Hepatocyte (in vitro differentiated cells): ENCODE measurements at regions not wholly inside any gene's neighbourhood (a gene's known extent, or its start where the extent isn't known, plus 50 kb on each side); places are given as distances from the start of the nearest gene placed in this dataset.

Experiments used
- DNase-seq: peaks from one replicate; pipeline ENCODE4 v3.0.0-alpha.2; 2016; ENCODE audit warnings: low spot score
- H2AFZ ChIP-seq: fragments of 200-600 bp; sonication (generic); 2 replicates; pipeline ENCODE4 v1.6.0; 2016; ENCODE audit warnings: antibody characterized with exemption, mild to moderate bottlenecking
- H3K27ac ChIP-seq: fragments of 200-600 bp; sonication (generic); 2 replicates; pipeline ENCODE4 v1.5.1; 2016; ENCODE audit warnings: mild to moderate bottlenecking
- H3K27me3 ChIP-seq: fragments of 200-600 bp; sonication (generic); 2 replicates; pipeline ENCODE4 v1.6.1; 2016
- H3K36me3 ChIP-seq: fragments of 200-600 bp; sonication (generic); replicated peaks from 2 replicates; pipeline ENCODE4 v1.5.1; 2016; ENCODE audit warnings: low read depth; ENCODE audit not compliant: insufficient read depth
- H3K4me1 ChIP-seq: fragments of 200-600 bp; sonication (generic); 2 replicates; pipeline ENCODE4 v1.5.1; 2016; ENCODE audit warnings: mild to moderate bottlenecking, moderate library complexity; ENCODE audit not compliant: insufficient read depth
- H3K4me2 ChIP-seq: fragments of 200-600 bp; sonication (generic); 2 replicates; pipeline ENCODE4 v1.6.0; 2016
- H3K4me3 ChIP-seq: fragments of 200-600 bp; sonication (generic); 2 replicates; pipeline ENCODE4 v1.5.1; 2016; ENCODE audit warnings: mild to moderate bottlenecking
- H3K79me2 ChIP-seq: fragments of 200-600 bp; sonication (generic); 2 replicates; pipeline ENCODE4 v1.6.0; 2017; ENCODE audit warnings: mild to moderate bottlenecking
- H3K9me2 ChIP-seq: fragments of 200-600 bp; sonication (generic); replicated peaks from 2 replicates; pipeline ENCODE4 v1.6.0; 2017; ENCODE audit warnings: mild to moderate bottlenecking; ENCODE audit not compliant: insufficient read depth
- H3K9me3 ChIP-seq: fragments of 200-600 bp; sonication (generic); 2 replicates; pipeline ENCODE4 v1.5.1; 2016; ENCODE audit warnings: low read depth, mild to moderate bottlenecking
- H4K20me1 ChIP-seq: fragments of 200-600 bp; sonication (generic); 2 replicates; pipeline ENCODE4 v1.6.0; 2016; ENCODE audit warnings: mild to moderate bottlenecking; ENCODE audit not compliant: insufficient read depth, poor library complexity, severe bottlenecking
- EZH2 ChIP-seq: fragments of 200-600 bp; sonication (generic); IDR thresholded peaks from 2 replicates; pipeline ENCODE4 v1.6.1; 2016; ENCODE audit warnings: antibody characterized with exemption, mild to moderate bottlenecking, borderline replicate concordance
- EZH2phosphoT487 ChIP-seq: fragments of 200-600 bp; sonication (generic); IDR thresholded peaks from one replicate; pipeline ENCODE4 v1.6.1; 2018; ENCODE audit warnings: antibody characterized with exemption, mild to moderate bottlenecking, low read depth, moderate library complexity; ENCODE audit not compliant: unreplicated experiment, severe bottlenecking
- WGBS: methylation state at CpG from one replicate; pipeline ENCODE4 v1.1.6; 2016; ENCODE audit warnings: low lambda C conversion rate; ENCODE audit errors: missing lambda C conversion rate; 5-methylcytosine and 5-hydroxymethylcytosine counted together
- TF ChIP-seq, protein P1 (sequence below): fragments of 200-600 bp; sonication (generic); IDR thresholded peaks from 2 replicates; pipeline ENCODE4 v1.5.1; 2016; ENCODE audit warnings: antibody characterized with exemption, mild to moderate bottlenecking; ENCODE audit not compliant: poor library complexity

DNA sequence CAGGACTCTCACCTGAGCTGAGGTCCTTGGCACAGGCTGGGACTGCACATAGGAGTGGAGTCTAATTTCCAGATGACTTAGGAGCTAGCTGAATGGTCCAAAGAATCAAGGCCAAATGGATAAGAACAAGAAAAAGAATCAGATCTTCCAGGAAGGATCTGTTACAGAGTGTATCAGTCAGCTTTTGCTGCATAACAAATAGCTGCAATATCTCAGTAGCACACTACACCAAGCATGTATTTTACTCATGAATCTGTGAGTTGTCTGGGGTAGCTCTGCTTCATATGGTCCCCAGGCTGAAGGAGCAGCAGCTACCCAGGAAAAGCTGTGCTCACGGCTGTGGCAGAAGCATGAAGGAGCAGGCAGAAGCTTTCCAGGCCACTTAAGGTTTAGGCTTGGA lies 60.6 kb upstream of the LOXL4 start:
- Histone ChIP-seq H2AFZ (no peak overlapping the region), H3K79me2 (no peaks in the 10 kb centered on the region), H3K9me2 (no peaks in the 10 kb centered on the region), H4K20me1 (no peaks in the 10 kb centered on the region), H3K27ac (no peak overlapping the region), H3K36me3 (no peaks in the 10 kb centered on the region), H3K4me1 (peaks cover 6% of the 10 kb centered on the region), H3K4me2 (no peak overlapping the region), H3K9me3 (no peaks in the 10 kb centered on the region), H3K4me3 (no peak overlapping the region), H3K27me3 (no peaks in the 10 kb centered on the region)
- no peak for DNase-seq
- WGBS, result 100% methylated on average over 1 of the region's 1 CpG
- TF ChIP-seq EZH2 (no peak), EZH2phosphoT487 (no peak)
- TF ChIP-seq, protein P1, sequence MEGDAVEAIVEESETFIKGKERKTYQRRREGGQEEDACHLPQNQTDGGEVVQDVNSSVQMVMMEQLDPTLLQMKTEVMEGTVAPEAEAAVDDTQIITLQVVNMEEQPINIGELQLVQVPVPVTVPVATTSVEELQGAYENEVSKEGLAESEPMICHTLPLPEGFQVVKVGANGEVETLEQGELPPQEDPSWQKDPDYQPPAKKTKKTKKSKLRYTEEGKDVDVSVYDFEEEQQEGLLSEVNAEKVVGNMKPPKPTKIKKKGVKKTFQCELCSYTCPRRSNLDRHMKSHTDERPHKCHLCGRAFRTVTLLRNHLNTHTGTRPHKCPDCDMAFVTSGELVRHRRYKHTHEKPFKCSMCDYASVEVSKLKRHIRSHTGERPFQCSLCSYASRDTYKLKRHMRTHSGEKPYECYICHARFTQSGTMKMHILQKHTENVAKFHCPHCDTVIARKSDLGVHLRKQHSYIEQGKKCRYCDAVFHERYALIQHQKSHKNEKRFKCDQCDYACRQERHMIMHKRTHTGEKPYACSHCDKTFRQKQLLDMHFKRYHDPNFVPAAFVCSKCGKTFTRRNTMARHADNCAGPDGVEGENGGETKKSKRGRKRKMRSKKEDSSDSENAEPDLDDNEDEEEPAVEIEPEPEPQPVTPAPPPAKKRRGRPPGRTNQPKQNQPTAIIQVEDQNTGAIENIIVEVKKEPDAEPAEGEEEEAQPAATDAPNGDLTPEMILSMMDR, result no peak

GRCh38 chr10:98328163-98328562 lies 60.2 kb upstream of the LOXL4 start:
- TF ChIP-seq, protein P1, result no peak
- TF ChIP-seq EZH2phosphoT487 (no peak), EZH2 (no peak)
- no peaks in the 10 kb centered on the region for H4K20me1 ChIP-seq
- H3K36me3 ChIP-seq, result no peaks in the 10 kb centered on the region
- H3K27me3 ChIP-seq, result no peaks in the 10 kb centered on the region
- DNase-seq, result no peak
- H3K27ac ChIP-seq, result no peak overlapping the region
- no peak overlapping the region for H3K4me2 ChIP-seq
- no peak overlapping the region for H3K4me3 ChIP-seq
- no peaks in the 10 kb centered on the region for H3K9me3 ChIP-seq
- no peaks in the 10 kb centered on the region for H3K79me2 ChIP-seq
- peaks cover 6% of the 10 kb centered on the region for H3K4me1 ChIP-seq
- H2AFZ ChIP-seq, result no peak overlapping the region
- H3K9me2 ChIP-seq, result no peaks in the 10 kb centered on the region
- WGBS, result 91% methylated on average over 3 of the region's 3 CpGs

DNA sequence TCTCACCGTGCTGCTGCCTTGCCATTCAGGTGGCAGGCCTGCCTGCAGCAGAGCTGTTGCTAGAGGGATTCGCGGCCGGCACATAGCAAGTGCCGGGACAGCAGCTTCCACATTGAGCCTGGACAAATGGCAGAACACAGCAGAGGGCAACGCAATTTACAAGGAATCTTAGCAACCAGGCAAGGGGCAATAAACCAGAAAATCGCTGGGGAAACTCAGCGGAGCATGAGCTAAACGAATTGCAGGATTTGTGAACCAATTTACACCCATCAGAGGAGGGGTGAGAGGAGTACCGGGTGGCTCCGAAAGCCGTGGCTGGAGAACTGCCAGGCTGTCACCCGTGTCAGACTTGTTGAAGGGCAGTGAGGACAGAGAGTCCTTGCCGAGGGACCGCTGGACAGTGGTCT lies 58.6 kb upstream of the LOXL4 start:
- 52% methylated on average over 15 of the region's 15 CpGs for WGBS
- DNase-seq, result no peak
- H3K9me2 ChIP-seq, result no peaks in the 10 kb centered on the region

More for the DNA sequence above, 58.6 kb upstream of the LOXL4 start:
- no peaks in the 10 kb centered on the region for H3K9me3 ChIP-seq
- H3K27me3 ChIP-seq, result no peaks in the 10 kb centered on the region
- TF ChIP-seq, protein P1, result no peak
- no peak for TF ChIP-seq EZH2
- no peak for TF ChIP-seq EZH2phosphoT487
- no peak overlapping the region for H3K27ac ChIP-seq
- H4K20me1 ChIP-seq, result no peaks in the 10 kb centered on the region
- H3K36me3 ChIP-seq, result no peaks in the 10 kb centered on the region
- H3K4me1 ChIP-seq, result peaks cover 6% of the 10 kb centered on the region
- no peak overlapping the region for H3K4me2 ChIP-seq
- no peaks in the 10 kb centered on the region for H3K79me2 ChIP-seq
- H3K4me3 ChIP-seq, result no peak overlapping the region
- H2AFZ ChIP-seq, result no peak overlapping the region
